Stimulated activated CD4-positive, alpha-beta T cell treated with anti-CD3 and anti-CD28 coated beads, Interleukin-4, amount 100 ng/mL, for 48 hours (primary cell): ENCODE measurements at regions not wholly inside any gene's neighbourhood (a gene's known extent, or its start where the extent isn't known, plus 50 kb on each side); places are given as distances from the start of the nearest gene placed in this dataset.

Source experiments
- DNase-seq, 2 donors: peaks; one replicate each; pipeline ENCODE4 v3.0.0-alpha.2; 2020; ENCODE audit warnings: low read depth in 2 of 2

DNA sequence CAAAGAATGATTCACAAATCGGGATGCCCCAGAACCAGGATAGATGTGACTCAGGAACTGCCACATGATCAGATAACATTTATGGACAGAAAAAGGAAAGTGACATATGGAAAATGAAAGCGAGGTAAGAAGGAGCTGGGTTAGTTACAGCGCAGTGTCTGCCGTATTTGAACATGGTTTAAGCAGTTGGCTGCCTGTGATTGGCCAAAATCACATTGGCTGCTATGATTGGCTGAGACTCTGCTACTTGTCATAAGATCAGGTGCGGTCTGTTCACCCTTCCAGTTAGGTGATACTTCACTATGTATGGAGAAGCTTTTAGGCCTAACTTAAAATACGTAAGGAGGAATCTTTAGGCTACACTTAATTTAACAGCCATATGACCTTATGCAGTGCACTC, 322.7 kb upstream of the HAND2 start:
- DNase-seq, result no peak

DNA sequence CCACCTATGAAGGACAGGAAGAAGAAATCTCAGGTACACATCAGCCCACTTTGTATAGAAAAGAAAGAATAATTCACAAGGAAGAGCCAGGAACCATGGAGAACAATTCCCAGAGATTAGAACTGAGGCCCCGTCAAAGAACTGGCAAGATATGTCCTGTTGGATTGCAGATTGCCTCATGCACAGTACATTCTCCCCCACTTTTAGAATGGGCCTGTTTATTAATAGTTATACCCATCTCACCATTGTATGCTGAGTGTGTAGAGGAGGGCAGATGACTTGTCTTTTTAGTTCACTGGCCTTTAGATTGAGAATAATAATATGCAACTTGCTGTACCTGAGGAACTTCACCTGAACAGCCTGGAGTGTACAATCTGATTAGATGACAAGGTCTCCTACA, 315.6 kb upstream of the HAND2 start:
- DNase-seq, result no peak

DNA sequence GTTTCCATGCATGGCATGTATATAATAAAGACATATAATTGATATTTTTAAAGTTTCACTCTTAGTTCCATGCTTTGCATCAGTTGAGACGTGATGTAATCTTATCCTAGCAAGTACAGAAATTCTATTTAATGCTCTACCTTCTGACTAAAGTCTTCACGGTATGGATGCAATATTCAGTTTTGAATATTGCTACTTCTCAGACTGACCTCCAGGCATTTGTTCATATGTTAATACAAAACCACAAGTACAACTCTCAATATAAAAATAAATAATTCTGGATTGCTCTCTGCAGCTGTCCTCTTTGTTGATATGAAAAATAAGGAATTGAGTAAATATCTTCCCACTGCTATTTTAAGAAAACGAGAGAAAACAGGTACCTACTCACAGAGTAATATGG, 309.8 kb upstream of the HAND2 start:
- DNase-seq, result no peak

DNA sequence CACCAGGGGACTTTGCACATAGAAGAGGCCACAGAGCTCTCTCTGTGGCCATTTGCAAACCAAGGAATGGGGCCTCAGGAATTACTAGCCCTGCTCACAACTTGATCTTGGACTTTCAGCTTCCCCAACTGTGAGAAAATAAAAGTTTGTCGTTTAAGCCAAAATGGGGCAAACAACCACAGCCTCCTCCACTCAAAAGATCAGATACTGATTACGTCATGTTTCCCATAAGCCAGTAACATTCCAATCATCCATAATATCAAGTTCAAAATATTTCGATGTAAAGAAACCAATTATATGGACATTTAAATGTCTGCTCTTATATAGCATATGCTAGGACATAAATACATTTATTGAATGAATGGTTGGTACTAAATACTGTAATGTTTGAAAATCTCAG, 307.5 kb upstream of the HAND2 start:
- no peak for DNase-seq

DNA sequence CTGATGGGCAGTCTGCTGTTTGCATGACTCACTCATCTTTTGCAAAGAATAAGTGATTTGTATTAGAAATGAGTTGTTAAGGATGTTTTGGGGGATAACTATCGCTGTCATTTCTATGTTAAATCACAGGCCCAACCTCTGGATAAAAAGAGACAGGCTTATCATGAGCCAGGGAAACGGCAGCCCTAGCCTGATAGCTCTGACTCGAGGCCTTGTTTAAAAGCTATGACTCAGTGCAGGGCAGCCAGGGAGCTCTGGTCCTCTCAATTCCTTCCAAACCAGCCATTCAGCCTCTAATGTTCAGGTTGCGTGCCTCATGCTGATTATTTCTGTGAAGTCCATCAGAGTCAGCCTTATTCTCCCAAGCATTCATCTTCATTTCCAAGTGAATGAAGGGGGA, 305.9 kb upstream of the HAND2 start:
- DNase-seq, result no peak

DNA sequence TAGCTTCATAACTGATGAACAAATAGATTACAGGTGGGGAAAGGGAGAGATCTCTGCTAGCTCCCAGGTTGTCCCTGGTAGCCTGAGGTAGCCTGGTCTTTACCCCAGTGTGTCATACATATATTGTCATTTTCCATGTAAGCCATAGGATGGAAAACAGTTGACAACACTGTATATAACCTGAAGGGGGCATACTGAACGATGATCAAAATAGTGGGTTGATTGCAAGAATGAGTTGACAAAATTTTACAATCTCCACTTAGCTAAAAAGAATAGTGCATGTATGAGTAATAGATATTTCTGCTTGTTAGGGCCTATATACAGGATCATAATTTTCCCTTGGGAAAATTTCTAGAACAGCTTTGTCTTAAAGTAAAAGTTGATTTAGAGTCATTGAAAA, 304.1 kb upstream of the HAND2 start:
- no peak for DNase-seq

DNA sequence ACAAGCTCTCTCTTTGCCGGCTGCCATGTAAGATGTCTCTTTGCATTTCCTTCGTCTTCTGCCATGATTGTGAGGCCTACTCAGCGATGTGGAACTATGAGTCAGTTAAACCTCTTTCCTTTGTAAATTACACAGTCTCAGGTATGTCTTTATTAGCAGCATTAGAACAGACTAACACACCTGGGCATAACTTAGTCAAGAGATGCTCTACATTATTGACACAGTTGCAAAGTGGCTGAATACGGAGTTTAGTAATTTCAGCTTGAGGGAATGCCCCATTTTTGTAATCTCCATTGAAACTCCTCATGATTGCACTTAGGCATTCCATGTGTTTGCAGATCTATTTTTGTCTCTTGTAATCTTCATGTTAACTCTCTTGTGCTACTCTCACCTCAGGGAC, 299.5 kb upstream of the HAND2 start:
- DNase-seq, result no peak

DNA sequence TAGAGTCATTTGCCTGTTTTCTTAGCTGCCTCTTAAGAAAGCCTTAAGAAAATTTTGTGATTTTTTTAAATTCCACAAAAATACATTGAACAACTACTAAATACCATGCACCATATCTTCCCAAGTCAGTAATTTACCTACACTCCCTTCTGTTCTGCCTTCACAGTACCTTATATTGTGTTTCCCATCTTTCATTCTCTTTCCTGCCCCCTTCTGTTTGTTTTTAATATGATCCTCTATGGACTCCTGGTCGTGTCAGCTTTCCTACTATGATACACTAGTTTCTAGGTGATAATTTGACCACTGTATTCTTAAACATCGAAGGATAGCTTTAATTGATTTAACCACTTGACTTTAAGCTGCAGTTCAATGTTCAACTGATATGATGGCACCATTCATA, 297.7 kb upstream of the HAND2 start:
- no peak for DNase-seq

DNA sequence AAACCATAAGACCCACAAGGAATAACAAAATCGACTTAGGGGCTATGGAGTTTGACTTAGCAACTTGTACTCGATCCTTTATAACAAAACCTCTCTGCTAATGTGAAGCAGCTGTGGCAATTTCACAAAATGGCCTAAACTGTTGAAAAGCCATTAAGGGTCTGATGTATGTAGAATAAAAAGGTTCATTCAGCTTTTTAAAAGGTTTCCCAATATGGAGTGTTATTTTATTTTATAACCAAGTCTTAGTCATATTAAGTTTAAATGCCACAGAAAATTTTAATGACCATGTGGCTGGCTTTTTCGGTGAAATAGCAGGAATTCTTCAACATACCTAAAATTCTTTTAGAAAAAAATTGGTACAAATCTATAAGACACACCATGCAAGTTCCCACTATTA, 291.8 kb upstream of the HAND2 start:
- DNase-seq, result no peak

DNA sequence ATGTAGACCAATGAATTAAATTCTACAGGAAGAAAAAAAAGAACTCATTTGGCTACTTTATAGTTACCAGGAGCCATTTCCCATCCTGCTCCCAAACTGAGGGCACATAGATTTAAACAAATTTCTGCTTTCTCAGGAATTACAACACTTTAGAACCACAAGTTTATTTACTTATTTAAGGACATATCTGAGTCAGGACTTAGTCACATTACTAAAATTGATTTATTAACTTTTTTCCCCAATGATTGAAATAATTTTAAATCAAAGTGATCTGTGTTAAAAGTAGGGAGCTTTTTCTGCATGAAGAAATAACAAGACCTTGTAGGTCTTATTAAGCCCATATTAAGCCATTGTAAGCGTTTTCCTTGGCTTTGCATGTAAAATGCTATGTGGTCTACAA, 291.0 kb upstream of the HAND2 start:
- DNase-seq, result no peak

DNA sequence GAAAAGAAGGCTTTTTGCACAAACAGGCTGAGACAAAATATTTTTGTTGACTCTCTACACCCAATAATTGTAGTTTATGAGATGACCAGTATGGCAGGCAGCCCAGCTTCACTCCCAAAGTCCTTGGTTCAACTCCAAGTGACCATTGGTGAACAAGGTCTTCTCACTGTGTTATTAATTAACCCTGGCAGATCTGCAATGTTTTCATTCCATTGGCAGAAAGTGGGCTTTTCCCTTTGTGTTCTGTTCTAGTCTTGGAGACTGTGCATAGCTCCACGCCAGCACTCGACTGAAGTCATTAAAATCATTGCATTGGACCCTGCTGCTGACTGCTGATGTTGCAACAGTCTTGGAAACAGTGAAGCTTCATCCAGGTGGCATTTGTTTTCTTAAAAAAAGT, 277.3 kb upstream of the HAND2 start:
- DNase-seq, result no peak

DNA sequence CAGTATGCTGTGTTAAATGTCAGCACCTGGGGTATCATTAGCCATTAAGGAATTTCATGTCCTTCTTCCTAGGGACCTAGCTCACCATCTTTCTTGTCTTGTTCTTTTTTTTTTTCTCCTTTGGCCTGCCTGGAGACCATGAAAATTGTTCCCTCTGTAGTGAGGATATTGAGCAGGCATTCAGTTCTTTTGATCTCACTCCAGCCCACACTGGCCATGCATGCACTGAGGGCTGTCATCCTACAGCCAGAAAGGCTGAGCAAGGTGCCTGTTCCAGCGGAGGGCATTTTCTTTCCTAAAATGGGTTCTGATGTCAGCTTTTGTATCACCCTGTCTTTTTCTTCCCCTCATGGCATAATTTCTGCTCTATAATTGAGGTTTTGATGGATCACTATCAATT, 275.9 kb upstream of the HAND2 start:
- no peak for DNase-seq

DNA sequence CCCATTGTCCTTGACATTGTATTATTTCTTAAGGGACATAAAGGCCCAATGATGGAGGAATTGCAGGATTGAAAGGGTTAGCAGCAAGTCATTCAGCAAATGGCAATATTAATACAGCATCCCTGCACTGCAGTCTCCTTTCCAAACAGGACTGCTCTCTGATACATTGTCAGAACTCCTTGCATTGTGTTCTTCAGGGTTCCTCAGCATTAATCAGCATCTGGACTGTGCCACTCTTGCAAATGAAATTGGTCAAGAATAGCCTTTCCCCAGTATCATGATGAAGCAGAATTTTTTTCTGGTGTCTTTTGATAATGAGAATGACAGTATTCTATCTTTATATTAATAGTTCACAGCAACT, 272.6 kb upstream of the HAND2 start:
- DNase-seq, result no peak

DNA sequence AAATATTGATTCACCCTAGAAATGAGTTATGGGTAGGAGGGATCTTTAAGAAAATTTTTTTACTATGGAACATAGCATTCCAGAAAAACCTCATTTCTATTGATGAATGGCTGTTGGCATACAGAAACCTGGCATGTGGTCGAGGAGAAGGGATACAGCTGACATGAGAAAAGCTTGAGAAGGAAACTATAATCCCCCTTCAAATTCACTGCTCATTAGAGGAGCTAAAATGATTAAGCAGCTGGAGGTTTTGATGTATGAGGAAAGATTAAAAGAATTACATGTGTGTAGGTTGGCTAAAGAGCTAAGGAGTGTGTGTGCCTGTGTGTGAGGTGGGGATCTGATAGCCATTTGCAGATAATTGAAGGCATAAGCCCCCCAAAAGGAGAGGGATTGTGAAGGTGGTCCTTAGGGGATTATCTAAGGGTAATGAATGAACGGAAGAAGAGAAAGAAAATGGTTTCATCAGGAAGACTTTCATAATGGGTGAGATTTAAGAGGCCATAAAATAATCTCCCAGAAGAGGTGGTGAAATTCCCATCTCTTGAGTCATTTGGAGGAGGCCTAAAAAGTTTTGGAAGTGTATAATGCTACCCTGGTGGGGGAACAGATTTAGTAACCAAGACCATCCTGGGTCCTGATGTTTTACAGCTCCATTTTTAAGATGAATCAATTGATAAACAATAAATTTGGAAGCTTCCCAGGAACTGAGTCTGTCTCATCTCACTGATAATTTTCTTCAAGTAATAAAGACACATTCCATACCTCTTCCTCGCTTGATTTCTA, 272.0 kb upstream of the HAND2 start:
- no peak for DNase-seq

DNA sequence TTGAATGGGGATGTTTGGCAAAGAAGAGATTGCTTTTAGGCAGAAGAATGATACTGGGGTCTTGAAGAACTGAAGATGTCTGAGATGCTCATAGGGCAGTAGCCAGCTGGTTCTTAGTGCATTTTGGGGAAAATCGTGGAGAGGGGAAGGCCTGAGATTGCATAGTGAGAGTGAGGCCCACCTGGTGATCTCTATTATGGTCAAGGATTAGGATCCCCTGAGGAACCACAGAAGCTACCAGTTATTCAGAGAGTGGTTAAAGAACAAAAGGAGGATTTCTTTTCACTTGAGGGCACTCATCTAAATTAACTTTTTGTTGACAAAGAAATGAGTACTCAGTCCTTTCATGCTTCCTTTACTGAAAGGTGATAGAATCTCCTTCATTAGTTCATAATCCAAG, 271.3 kb upstream of the HAND2 start:
- no peak for DNase-seq

DNA sequence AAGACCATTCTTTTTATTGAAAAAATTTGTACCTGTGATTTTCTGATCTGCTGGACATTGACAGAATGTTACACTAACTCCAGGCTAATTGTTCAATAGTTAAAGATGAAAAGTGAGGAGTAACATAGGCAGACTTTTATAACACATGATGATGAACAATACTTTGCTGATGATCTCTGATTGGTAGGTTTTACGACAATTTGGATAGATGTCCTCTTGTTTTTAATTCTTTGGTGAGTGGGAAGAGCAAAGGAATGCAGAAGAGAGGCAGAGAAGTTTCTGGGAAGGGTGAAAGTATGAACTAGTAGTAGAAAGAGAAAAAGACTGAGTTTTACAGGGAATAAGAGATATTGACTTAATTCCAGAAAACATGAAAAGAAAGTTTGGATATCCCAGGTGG, 267.3 kb upstream of the HAND2 start:
- no peak for DNase-seq

DNA sequence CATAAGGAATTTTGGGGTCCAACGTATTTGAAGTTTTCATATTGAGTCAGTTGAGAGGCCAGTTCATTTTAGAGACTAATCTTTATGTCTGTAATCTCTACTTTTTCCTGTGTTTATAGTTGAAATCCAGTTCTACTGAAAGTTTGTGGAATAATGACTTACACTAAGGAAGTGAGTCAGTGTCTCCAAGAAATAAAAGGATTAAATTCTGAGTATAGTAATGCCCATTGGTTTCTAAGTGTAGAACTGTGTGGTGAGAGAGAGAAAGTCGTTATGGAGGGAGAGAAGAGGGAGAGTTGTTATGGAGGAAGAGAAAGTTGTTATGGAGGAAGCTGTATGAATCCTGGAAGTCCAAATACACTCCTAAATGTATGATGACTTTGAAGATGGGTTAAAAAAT, 264.6 kb upstream of the HAND2 start:
- no peak for DNase-seq

DNA sequence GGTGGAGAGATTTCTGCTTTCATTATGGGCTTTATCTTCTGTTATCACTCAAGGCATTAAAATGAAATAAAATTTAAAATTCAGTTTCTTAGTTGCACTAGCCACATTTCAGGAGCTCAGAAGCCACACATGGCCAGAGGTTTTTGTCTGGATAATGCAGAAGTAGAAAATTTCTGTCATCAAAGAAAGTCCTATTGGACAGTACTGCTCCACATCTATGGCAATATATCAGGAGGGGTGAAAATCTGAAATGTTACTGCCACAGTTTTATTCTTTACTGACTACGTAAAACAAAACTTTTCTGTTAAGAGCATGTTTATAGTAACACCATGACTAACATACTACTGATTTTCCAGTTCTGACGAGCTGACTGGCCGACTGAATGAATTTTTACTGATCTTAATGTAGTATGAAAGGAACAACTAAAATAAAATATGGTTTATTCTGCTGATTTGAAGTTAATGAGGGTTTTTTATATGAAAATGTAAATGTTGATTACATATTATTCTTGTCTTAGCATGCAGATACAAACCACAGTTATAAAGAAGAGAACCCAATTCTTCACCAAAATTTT, 264.0 kb upstream of the HAND2 start:
- DNase-seq, result no peak

DNA sequence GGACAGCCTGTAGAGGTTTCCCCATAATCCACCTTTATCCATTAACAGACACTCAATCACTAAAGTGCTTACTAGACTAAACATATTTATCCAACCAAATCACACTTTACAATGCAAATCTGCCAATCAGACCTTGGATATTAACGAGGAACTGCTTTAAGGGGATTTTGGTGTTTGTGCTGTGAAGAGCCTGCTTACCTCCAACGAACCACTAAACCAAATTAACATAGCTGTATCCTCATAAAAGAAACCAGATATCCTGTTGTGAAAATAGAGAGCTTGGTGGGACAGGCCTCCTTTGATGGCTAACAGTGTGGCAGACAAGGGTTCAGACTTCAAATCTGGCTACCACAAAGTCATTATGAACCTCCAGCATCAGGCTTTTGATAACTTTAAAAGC, 252.6 kb upstream of the HAND2 start:
- DNase-seq, result no peak

DNA sequence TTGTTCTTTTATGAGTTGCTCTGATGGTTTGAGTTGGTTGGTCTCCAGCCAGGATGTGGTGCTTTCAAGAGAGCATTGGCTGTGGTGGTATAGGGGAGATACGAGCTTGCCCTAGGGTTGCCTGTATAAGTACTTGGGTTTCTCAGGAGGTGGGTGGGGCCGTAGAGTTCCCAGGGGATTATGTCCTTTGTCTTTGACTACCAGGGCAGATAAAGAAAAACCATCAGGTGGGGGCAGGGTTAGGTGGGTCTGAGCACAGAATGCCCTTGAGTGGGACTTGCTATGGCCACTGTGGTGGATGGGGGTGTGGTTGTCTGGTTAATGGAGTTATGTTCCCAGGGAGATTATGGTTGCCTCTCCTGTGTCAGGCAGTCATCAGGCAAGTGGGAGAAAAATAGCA, 247.9 kb upstream of the HAND2 start:
- no peak for DNase-seq

DNA sequence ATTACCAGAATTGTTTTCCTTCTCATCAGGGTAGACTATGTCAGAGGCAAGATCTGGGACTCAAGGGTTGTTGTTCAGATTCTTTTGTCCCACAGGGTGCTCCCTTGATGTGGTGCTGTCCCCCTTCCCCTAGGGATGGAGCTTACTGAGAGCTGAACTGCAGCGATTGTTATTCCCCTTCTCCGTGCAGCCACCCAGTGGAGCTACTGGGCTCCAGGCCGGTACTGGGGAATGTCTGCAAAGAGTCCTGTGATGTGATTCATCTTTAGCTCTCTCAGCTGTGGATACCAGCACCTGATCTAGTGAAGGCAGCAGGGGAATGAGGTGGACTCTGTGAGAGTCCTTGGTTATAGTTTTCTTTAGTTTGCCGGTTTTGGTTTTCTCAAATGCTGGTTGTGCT, 247.4 kb upstream of the HAND2 start:
- DNase-seq, result no peak

DNA sequence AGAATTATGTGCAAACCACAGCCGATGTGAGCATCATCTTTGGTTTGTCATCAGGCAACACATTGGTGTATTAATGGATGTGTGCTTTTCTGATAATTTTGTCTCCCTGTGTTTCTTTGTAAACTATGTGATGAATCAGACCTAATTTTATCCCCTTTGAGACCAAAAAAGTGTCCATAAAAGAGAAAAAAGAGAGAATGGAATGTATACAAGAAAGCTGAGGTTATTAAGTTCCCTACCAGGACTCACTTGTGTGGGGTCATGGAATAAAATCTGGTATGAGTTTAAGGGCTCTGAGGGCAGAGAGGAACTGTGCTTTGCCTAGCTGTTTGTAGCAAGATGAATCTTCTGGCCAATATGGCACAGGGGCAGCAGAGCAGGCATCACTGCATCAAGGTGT, 239.5 kb upstream of the HAND2 start:
- no peak for DNase-seq

DNA sequence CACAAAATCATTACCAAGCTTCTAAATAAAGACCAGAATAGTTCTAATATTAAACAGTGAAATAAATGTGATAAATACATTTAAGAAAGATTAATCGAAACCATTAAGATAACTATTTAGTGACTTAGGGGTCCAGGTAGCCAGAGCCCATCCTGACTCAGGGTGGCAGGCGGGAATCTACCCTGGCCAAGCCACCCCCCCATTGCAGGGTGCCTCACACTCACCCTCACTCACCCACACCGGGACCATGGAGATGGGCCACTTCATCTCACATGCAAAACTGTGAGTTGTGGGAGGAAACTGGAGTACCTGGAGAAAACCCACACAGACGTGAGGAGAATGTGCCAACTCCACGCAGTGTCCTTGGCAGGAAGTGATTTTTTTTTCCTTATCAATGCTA, 237.6 kb upstream of the HAND2 start:
- no peak for DNase-seq

DNA sequence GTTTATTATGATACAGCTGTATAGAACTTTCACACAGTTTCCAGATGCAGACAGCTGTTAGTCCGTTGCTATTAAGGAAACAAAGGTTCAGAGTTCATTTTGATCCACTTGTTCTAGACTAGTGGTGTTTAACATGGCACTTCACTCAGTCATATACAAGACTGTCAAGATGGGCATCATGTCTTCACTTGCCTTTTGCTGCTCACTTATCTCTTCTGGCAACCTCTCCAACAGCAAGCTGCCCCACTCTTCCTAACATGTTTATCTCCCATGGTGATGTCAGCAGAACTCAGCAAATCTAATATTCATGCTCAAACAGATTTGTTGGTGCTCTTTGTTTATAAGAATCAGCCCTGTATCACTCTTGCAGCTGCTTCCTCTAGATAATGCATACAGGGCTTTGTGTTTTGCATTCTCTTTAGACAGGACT, 236.2 kb upstream of the HAND2 start:
- DNase-seq, result no peak
